Stimulated activated CD4-positive, alpha-beta T cell treated with anti-CD3 and anti-CD28 coated beads, Interleukin-4, amount 100 ng/mL, for 48 hours (primary cell): ENCODE measurements at regions not wholly inside any gene's neighbourhood (a gene's known extent, or its start where the extent isn't known, plus 50 kb on each side); places are given as distances from the start of the nearest gene placed in this dataset.

Experiments used
- DNase-seq, 2 donors: peaks; one replicate each; pipeline ENCODE4 v3.0.0-alpha.2; 2020; ENCODE audit warnings: low read depth in 2 of 2

DNA sequence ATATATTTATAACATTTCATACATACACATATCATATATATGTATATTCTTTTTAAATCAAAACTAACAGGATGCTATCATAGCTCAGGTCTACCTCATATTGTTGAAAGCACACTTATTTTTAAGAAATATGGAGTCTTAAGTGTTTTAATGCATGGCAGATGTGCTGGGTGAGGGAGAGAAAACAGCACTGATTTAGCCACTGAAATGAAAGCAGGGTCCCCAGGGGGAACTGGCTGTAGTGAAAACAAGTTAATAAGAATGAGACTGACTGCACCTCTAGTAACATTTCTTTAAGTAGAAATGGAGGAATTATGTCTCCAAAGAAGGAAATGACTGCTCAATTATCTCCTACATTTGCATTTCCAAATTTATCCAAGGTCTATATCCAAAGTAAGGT lies 857.8 kb downstream of the DCDC2C start:
- DNase-seq: no peak

DNA sequence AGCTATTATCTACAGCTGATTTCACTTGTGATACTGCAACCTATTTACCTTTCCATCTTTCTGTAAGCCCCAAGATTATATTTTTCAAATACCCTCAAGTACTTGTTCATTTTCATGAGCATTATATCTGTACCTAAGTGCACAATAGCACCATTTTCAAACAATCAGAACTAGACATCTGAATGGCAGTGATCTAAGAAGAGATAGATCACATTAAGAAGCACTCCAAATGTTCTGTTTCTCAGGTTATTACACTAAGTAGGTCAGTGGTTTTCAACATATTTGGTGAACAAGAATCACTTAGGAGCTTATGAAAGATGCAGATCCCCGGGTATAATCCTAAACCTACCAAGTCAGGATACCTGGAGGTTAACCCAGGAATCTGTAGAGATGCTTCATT lies 872.7 kb downstream of the DCDC2C start:
- no peak for DNase-seq

DNA sequence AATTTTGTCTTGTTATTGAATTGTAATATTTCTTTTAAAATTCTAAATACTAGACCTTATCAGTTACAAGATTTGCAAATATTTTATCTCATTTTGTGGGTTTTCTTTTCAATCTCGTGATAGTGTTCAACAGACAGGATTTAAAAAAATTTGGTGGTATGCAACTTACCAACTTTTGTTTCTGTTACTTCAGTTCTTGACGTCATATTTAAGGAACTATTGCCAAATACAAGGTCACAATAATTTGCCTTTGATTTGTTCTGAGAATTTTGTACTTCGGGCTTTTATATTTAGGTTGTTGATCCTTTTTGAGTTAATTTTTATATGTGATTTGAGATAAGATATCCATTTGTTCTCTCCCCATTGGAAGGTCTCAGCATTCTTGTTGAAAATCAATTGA lies 876.6 kb downstream of the DCDC2C start:
- DNase-seq: no peak

DNA sequence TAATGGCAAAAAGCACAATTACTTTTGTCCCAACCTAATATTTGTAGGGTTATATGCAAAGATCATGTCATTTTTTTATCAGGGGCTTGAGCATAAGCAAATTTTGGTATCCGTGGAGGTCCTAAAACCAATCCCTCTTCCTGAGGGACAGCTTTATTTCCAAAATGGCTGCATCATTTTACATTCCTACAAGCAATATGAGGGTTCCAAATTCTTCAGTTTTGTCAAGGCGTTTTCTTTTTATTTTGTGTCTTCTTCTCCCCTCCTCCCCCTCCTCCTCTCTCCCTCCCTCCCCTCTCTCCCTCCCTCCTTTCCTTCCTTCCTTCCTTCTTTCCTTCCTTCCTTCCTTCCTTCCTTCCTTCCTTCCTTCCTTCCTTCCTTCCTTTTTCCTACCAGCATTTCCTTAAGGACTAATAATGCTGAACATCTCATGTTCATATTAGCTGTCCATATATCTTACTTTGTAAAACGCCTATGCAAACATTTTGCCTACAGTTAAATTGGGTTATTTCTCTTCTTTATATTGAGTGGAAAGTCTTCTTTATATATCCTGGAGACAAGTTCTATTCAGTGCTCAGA lies 881.8 kb downstream of the DCDC2C start:
- no peak for DNase-seq

DNA sequence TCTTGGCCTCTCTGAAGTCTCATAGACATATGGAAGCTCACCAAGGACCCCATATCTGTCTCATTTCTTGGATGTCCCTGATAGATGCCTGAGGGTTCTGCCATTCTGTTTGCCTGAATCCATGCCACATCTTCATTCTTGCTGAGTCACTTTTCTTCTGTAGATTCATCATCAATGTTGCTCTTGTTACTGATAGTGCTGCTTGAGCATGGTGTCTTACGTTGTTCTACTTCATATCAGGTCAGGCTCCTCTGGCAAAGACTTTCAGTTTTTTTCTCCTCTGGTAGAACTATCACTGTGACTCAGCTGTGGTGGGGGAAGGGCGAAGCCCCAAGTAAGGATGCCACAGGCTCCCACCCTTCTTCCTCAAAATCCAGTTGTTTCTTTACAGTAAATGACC lies 885.2 kb downstream of the DCDC2C start:
- DNase-seq: no peak

DNA sequence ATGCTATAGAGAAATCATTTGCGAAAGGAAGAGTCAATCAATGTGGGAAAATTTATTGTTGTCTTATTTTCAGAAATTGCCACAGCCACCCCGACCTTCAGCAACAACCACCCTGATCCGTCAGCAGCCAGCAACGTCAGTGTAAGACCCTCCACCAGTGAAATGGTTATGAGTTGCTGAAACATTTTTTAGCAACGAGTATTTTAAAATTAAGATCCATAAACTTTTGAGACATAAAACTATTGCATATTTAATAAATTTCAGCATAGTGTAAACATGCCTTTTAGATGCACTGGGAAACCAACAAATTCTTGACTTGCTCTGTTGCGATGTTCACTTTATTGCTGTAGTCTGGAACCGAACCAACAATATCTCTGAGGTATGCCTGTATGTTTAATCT lies 887.9 kb downstream of the DCDC2C start:
- no peak for DNase-seq

DNA sequence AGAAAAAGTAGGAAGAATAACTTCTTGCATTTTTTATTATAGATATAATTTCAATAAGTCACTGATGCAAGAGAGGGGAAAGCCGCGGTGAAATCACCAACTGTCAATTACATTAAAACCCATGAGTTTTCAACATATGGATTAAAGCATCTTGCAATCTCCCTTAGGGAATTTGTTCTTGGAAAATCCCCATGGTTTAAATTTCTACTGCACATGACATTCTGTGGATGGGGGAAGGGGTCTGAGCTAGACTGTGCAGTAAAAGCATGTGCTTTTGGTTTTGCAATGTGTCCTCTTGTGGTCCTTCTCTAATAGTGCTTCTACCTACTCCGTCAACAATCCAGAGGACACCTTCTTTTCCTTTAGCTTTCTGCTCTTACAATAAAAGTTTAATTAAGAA lies 894.0 kb downstream of the DCDC2C start:
- DNase-seq: no peak

DNA sequence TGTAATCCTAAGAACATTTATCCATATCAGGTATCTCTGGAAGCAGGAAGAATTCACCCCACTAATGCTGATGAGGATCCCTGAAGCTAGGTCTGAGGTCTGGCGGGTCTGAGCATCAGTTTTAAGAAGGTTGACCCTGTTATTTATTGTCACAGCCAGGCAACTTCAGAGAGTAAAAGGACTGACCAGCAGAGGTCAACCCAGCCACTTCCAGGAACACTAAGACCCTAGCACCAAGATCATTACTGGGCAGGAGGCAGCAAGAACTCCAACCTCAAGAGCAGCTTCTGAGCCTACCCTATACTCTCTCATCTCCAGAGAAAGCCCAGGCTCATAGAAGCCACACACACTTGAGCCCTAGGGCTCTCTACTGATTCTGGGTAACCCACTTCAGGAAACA lies 901.4 kb downstream of the DCDC2C start:
- no peak for DNase-seq

DNA sequence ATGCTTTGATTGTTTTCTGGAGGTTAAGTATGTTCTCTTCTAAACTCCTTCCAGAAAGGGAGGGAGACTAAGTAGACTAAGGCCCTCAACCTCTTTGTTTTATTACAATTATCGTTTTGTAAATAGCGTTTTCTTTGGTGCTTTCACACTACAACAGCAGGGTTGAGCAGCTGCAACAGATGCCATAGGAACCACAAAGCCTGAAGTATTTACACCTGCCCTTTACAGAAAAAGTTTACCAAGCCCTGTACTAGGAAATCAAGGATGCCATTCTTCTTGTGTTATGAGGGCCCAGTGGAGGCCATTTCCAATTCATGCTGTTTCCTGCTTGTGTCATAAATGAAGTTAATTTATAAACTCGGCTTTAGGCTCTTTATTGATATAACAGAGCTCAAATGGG lies 914.8 kb downstream of the DCDC2C start:
- no peak for DNase-seq

DNA sequence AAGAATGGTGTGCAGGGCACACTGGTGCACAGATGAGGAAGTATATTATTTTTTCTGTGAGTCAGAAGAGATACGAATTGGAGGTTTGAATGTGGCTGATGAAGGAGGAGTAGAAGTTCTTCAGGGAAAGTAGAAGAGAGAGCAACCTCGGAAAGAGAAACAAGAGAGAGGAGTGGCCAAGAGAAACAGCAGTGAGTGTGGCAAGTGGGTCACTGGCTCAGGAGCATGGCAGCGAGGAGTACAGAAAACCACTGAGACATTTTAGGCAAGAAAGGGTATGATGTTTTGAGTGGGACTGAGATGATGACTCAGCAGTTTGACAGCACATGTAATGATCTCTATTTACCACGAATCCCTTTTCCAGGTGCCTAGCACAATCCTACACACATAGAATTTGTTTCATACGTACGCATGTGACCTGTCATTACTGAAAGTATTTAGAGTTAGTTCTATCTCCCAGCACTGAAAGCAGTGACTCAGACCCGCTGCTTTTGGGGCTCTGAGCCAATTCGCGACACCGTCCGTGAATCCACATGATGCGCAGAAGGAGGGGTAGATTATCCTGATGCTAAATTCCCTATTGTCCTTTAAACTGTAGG lies 915.4 kb downstream of the DCDC2C start:
- DNase-seq: no peak

DNA sequence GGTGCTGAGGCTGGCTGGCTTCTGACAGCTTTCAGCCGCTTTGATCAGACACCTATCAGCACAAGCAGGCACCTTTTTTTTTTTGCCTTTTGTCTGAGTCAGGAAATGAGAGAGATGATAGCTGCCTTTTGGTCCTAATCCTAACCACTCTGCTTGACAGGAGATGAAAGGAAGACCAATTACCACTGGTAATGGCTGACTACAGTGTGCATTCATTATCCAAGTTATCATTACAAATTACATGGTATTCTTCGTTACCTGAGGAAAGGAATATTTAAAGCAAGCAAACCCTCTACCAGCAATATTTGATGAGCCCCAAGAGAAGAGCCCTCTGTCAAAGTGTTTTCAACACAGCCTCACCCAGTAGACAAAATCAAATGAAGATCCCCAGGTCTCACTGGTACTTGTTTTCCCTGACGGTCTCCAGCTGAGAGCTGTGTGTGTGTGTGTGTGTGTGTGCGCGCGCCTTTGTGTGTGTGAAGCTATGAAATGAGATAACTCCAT lies 925.7 kb downstream of the DCDC2C start:
- DNase-seq: no peak

DNA sequence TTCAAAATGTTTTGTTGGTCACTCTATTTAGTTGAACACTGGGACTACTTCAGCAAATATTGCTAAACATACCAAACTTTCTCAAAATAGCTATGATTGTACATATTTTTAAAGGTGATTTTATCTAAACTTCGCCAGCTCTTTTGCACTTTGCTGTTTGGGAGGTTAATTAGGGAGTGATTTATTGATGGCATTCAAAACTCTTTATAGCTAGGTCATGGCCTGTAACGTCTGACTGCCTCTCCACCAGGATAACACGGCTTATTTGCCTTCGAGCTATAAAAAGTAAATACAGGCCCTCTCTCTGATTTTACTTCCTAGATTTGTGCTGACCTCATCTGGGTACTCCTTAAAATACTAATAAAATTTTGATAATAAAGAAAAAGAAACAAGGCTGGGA lies 931.9 kb downstream of the DCDC2C start:
- no peak for DNase-seq

DNA sequence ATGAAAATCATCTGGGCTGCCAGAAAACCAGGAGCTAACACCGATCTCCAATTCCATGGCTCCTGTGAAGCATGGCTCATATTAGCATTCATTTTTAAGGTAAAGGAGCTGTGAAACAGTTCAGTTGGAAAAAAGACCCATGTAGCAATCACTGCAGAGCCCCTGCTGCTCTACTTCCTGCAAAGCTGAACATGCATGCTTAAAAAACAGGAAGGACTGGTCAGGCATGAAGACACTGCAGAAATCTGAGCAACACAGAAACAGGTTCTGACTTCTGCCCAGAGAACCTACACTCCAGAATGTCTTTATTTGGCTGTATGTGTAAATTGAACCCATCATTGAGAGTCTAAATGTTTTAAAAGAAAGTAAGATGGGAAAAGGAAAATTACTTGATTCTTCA lies 950.6 kb downstream of the DCDC2C start:
- DNase-seq: no peak

DNA sequence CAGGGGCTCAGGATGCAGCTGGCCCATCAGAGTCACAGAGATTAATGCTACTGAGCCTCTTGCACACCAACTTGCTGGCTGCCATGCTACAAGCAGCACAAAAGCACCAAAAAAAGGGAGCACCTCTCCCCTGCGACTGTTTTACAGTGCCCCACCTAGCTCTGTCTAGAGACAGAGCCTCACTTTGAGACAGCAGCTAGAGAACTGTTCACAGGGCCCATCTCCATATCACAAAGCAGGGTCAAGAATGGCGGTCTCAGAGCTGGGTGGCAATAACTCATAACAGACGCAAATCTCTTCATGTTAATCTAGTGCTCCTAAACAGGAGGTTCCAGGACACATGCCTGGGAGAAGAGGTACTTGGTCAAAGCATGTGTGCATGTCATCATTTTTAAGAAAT lies 953.0 kb downstream of the DCDC2C start:
- DNase-seq: no peak

DNA sequence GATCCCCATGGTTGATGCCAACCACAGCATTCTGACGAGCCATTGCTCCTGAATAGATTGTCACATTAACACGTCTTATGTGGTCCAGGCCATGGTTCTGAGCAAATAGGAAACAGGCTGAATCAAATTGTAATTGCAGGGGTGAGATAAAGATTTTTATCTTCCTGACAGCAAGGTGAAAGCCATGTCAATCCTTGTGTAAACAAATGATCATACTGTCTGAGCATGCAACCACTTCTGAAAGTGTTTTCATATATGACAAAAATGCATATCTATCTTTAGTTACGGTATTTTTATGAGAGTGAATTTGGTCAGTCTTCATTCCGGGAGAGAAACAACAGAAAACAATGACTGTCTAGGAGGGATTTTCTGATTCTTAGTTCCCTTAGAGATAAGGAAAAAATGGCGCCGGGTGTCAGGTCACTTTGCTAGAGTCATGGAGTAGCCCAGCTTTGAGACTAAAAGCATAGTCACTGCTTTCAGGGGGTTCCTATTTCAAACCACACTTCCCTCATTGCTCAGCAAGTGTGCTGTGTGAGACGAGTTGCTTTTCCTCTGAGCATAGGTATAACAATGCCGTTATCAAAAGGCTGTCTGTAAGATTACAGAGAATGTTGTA lies 958.9 kb downstream of the DCDC2C start:
- no peak for DNase-seq

DNA sequence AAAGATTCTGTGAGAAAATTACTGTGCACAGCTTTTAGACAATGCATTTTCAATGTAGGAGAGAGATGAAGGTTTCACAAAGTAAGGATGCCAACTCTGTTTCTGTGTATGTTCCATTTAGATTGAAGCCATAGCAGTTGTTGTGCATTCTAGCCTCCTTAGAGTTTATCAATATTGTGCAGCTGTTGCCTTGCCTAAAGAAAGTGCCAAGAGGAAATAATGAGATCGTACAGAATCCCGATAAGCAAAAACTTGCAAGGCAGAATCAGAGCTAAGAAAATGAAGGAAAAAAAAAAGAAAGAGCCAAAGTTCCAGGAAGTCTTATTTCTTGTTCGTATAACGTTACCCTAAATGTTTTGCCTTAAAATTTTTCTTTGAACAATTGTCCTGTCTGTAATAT lies 965.0 kb downstream of the DCDC2C start:
- DNase-seq: no peak

DNA sequence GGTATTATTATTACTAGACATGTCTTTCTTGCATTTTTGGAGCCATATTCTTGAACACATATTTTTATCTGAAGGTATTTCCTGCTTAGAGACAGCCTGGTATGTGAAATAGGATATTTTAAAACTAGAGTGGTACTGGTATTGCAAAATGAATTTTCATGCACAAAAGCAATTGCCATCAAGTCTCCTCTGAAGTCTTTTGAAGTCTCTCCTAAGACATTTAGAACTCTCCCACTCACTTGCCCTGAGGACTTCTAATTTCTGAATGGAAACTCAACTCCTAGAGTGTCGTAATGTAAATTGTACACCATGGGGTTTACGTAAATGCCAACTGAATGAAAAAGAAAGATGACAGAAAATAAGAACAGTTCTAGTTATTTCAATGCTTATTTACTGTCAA lies 967.0 kb downstream of the DCDC2C start:
- no peak for DNase-seq

DNA sequence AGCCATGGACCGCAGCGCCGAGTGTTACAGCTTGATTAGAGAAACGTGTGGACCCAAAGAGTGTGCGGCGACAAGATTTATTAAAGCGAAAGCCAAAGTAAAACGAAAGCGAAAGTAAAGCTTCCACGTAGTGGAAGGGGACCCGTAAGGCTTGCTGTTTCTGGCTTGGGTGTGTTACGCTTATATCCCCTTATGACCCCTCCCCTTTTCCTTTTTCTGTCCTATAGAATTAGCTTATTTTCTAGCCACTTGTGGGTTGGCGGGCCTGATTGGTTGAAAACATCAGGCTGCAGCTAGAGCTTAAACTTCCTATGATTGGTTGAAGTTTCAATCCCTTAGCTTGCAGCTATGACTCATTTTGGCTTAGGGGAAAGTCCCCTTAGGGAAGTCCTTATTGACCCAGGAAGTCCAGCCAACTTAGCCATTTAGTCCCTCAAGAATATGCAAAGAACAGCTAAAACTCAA lies 969.7 kb downstream of the DCDC2C start:
- no peak for DNase-seq

DNA sequence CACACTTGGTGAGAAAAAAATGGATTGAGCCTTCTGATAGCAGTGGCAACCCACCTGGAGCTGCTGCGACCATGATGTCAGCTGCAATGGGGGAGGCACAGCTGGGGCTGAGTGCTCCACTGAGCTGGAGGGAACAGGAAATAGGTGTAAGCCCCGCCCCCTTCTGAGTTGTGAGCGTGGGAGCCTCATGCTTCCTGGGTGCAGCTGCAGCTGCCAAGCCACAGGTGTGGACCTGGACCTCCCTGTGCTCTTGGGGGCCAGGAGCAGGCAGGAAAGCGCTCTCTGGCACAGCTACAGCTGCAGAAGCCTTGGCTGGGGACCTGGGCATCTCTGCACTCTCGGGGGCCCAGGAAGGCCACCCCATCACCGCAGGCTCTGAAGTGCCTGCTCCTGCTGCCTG lies 970.6 kb downstream of the DCDC2C start:
- peak; percentile 5 to 16 for DNase-seq

DNA sequence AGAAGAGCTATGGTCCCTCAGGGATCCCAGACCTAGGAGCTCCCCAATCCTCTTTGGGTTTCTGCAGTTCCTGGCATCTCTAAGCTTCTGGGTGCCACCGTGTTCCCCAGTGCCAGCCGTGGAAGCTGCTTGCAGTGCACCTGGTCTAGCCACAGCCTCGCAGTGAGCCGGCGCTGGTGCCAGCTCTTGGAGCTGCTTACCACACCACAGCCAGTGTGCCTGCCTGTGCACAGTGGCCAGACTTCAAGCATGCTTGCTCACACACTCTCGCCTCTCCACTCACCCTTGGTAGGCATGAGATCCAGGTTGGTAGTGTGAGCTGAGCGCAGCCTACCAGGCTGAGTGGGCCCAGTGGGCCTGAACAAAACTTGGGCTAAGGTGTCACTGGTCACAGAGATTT lies 971.9 kb downstream of the DCDC2C start:
- no peak for DNase-seq

DNA sequence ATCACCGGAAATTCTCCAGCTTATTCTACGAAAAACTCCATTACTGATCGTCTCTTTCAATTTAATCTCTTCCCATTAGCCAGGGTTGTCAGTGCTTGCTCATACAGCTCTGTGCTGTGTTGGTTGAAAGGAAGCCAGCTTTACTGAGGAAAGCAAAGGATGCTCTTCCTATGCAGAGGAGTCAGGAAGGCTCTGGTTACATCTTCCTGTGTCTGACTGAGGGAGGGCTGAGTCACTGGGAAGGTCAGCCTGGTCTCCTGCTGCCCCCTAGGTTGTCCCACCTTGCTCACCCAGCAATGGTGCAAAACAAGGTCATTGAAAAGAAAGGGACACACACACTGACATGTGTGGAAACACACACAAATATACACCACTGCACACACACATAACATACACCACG lies 975.6 kb downstream of the DCDC2C start:
- DNase-seq: no peak

DNA sequence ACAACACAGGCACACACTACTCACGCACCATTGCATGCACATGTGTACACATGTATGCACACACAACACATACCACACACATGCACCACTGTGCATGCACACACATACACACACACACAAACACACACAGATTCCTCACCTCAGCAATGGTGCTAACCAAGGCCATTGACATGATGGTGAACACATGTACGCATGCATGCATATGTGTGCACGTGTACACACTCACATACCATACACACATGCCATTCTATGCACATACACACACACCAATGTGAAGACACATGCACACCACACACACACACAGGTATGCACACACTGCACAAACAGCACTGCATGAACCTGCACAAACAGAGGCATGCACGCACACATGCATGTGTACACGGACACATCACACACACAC lies 976.0 kb downstream of the DCDC2C start:
- DNase-seq: no peak

DNA sequence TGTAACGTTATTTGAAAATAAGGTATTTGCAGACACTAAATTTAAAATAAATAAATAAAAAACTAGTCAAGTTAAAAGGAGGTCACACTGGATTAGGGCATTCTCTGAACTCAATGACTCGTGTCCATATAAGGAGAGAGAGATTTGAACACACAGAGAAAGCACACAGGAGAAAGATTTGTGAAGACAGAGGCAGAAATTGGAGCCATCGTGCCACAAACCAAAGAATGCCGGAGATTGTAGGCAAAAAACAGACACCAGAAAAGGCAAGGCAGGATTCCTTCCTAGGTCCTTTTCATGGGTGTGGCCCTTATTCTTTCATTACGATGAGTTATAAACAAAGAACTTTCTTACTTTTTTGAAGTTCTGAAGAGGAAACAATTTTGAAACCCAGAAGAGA lies 981.5 kb downstream of the DCDC2C start:
- no peak for DNase-seq

DNA sequence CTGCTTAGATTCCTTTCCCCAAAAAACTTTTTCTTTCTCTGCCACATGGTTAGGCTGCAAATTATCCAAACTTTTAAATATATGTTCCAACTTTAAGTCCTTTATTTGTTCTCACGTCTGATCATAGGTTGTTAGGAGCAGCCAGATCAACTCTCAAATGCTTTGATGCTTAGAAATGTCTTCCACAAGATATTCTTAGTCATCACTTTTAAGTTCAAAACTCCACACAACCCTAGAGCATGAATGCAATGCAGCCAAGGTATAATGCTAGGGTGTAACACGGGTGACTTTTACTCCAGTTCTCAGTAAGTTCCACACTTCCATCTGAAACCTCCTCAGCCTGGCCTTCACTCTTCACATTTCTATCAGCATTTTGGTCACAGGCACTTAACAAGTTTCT lies 987.5 kb downstream of the DCDC2C start:
- DNase-seq: no peak
